Neutrophil (primary cell): ENCODE measurements at regions not wholly inside any gene's neighbourhood (a gene's known extent, or its start where the extent isn't known, plus 50 kb on each side); places are given as distances from the start of the nearest gene placed in this dataset.

ENCODE experiments used
- H3K27ac ChIP-seq: fragments of 200-600 bp; sonication (generic); 2 replicates; pipeline ENCODE4 v1.5.1; 2016; ENCODE audit warnings: mild to moderate bottlenecking, moderate library complexity
- H3K27me3 ChIP-seq: fragments of 200-600 bp; sonication (generic); 2 replicates; pipeline ENCODE4 v1.6.0; 2016; ENCODE audit warnings: mild to moderate bottlenecking
- H3K36me3 ChIP-seq: fragments of 200-600 bp; sonication (generic); 2 replicates; pipeline ENCODE4 v1.5.1; 2017
- H3K4me1 ChIP-seq, 2 experiments: fragments of 200-600 bp in 1 of 2; sonication (generic) in 1 of 2; 1 replicate in 1 of 2; 2 replicates in 1 of 2; pipeline versions ENCODE4 v1.5.1 to v1.6.1; 2013 to 2016; ENCODE audit warnings: low read depth in 1 of 2, low read length in 1 of 2, mild to moderate bottlenecking in 1 of 2, moderate library complexity in 1 of 2; ENCODE audit not compliant: control insufficient read depth in 1 of 2, insufficient read depth in 1 of 2
- H3K4me3 ChIP-seq, 2 experiments: fragments of 200-600 bp in 1 of 2; sonication (generic) in 1 of 2; 1 replicate in 1 of 2; 2 replicates in 1 of 2; pipeline ENCODE4 v1.5.1; 2013 to 2016; ENCODE audit warnings: low read depth in 1 of 2, low read length in 1 of 2, mild to moderate bottlenecking in 1 of 2, moderate library complexity in 1 of 2
- H3K9me3 ChIP-seq: fragments of 200-600 bp; sonication (generic); 2 replicates; pipeline ENCODE4 v1.5.1; 2016
- TF ChIP-seq, protein P1 (sequence below): fragments of 200-600 bp; sonication (generic); IDR thresholded peaks from 2 replicates; pipeline ENCODE4 v1.5.1; 2016; ENCODE audit warnings: antibody characterized with exemption

DNA sequence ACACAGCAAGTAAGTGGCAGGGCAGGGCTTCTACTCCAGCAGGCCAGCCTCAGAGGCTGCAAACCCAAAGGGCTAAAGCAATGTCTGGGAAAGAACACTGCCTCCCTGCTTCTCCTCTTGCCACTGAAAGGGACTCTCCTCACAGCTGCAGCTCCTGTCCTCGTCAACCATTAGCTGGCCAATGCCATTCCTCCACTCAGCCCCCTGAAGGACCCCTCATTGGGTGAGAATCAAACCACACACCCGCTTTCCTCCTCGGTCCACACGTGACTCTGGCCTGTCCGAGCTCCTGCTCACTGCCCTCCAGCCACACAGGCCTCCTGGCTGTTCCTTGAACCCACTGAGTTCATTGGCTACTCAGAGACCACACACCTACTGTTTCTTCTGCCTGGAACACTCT is 253.7 kb upstream of the TLE3 start:
- Histone ChIP-seq H3K4me1 (peaks cover 37 to 38% of the 10 kb centered on the region in 2 experiments), H3K9me3 (no peaks in the 10 kb centered on the region), H3K4me3 (no peak overlapping the region), H3K27me3 (no peaks in the 10 kb centered on the region), H3K36me3 (no peaks in the 10 kb centered on the region), H3K27ac (no peak overlapping the region)
- TF ChIP-seq, protein P1, sequence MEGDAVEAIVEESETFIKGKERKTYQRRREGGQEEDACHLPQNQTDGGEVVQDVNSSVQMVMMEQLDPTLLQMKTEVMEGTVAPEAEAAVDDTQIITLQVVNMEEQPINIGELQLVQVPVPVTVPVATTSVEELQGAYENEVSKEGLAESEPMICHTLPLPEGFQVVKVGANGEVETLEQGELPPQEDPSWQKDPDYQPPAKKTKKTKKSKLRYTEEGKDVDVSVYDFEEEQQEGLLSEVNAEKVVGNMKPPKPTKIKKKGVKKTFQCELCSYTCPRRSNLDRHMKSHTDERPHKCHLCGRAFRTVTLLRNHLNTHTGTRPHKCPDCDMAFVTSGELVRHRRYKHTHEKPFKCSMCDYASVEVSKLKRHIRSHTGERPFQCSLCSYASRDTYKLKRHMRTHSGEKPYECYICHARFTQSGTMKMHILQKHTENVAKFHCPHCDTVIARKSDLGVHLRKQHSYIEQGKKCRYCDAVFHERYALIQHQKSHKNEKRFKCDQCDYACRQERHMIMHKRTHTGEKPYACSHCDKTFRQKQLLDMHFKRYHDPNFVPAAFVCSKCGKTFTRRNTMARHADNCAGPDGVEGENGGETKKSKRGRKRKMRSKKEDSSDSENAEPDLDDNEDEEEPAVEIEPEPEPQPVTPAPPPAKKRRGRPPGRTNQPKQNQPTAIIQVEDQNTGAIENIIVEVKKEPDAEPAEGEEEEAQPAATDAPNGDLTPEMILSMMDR, result no peak

DNA sequence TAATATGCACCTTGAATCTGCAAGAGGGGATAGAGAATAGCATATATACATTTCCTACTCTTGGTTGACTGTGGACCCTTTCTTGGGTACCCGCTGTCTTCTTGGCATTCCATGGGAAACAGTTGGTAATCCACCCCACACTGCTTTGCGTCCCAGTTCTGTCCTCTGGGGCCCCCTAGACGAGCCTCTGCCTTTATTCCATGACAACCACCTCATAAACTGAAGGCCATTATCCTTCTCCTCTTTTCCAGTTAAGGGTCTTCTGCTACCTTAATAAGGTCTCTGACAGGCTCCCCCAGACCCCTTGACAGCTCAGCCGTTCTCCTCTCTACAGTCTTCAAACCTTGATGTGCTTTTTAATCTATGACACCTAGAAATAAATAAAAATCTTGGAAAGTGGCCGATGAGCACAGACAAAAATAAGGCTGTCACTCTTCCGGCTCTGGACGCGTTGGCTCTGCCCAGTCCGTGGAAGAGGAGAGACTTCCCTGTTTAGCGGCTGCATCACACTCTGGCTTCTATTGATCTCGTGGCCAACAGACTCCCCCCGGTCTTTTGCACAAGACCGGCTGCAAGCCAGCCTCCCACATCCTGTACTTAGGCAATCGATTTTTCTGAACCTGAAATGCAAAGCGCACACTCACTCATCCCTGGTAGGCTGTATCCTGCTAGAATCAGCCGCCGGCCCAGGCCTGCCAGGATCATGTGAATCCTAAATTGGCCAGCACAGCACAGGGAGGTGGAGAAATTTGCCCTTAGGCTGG is 251.0 kb upstream of the TLE3 start:
- TF ChIP-seq, protein P1, result no peak
- H3K4me1 ChIP-seq, result peaks cover 34 to 37% of the 10 kb centered on the region in 2 experiments

DNA sequence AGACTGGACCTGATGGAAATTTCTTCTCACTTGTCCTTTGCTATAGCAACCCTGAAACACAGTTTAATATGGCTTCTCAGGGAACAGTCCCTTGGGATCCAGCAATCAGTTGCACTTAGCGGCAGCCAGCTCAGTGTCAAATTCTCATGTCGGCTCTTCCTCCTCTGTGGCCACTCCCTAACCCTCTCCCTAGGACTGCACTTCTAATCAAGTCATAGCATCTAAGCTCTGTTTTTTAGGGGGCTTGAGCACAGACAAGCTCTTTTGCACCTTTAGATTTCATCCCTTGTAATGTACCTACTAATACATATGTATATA is 250.5 kb upstream of the TLE3 start:
- Histone ChIP-seq H3K27ac (peak overlapping the region; percentile 73), H3K36me3 (no peaks in the 10 kb centered on the region), H3K4me3 (no peak overlapping the region), H3K4me1 (peaks cover 34 to 37% of the 10 kb centered on the region in 2 experiments), H3K9me3 (no peaks in the 10 kb centered on the region), H3K27me3 (no peaks in the 10 kb centered on the region)
- TF ChIP-seq, protein P1, result no peak

More for the DNA sequence above, 251.0 kb upstream of the TLE3 start:
- no peaks in the 10 kb centered on the region for H3K36me3 ChIP-seq
- no peaks in the 10 kb centered on the region for H3K27me3 ChIP-seq
- peak overlapping the region; percentile 73 for H3K27ac ChIP-seq
- H3K9me3 ChIP-seq, result no peaks in the 10 kb centered on the region
- H3K4me3 ChIP-seq, result peak overlapping the region; percentile 4 to 29

DNA sequence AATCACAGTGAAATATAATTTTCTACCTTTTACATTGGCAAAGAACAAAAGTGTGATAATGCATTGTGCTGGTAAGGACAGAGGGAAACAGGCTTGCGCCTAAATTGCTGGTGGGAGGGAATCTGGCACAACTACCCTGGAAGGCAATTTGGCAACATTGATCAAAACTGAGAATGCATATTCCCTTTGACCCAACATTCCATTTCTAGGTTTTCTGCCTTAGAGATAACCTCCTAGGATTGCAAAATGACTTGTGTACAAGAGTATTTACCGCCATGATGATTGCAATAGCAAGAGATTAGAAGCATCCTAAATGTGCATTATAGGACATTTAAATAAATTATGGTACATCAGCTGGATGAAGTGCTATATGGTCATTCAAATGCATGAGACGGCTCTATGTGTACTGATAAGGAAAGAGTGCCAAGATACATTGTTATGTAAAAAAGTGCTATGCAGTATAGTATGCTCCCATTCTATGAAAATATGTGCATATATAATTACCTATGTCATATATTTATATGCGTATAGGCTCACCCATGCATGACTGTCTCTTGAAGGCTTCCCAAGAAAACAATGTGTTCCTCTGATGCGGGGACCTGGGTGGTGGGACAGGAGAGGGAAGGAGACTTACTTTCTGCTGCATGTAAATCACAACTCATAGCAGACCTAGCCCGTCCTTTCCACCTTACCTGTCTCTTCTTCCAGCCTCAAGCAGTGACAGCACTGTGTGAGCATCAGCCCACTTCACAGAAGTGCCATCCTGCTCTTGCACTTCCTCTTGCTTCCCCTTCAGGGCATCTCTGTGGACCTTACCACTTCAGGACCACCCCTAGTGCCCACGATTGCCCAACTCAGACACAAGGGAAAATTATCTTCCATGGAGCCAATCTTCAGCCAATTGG is 249.9 kb upstream of the TLE3 start:
- H3K27me3 ChIP-seq, result no peaks in the 10 kb centered on the region
- no peaks in the 10 kb centered on the region for H3K9me3 ChIP-seq
- peaks cover 31 to 34% of the 10 kb centered on the region in 2 experiments for H3K4me1 ChIP-seq
- H3K27ac ChIP-seq, result no peak overlapping the region
- H3K36me3 ChIP-seq, result no peaks in the 10 kb centered on the region
- no peak overlapping the region for H3K4me3 ChIP-seq
- TF ChIP-seq, protein P1, result no peak

DNA sequence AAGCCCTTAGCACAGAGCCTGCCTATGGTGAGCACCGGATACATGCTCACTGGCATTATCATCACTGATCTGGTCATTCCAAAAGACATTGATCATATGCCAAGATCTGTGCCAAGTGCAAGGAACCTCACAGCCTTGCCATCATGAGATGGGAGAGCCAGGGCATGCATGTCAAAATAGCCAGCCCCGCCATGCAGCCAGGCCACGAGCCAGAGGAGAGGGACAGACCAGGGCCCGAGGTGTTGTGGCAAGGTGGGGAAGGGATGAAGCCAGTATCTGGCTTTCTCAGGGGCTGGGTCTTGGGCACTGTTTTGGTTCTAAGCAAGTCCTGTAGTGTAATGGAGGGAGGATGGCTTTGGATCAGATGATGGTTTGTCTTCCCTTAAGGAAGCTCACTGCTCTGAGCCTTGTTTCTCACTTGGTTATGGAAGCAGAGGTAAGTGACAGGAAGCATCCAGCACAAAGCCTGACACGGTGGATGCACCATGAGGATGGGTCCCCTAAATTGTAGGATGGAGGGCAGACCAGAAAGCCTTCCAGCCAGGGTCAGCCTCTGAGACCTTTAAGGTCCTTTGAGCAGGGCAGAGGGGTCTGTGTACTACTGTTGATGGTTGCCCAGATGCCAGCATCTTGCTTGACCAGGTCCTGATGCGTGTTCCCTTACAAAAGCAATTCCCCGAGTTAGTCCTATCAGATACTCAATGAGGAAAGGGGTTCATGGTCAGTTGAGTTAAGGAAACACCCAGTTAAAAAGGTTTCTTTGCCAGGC is 247.7 kb upstream of the TLE3 start:
- peaks cover 23 to 32% of the 10 kb centered on the region in 2 experiments for H3K4me1 ChIP-seq
- TF ChIP-seq, protein P1, result no peak
- no peaks in the 10 kb centered on the region for H3K27me3 ChIP-seq
- no peaks in the 10 kb centered on the region for H3K9me3 ChIP-seq
- H3K4me3 ChIP-seq, result no peak overlapping the region
- no peaks in the 10 kb centered on the region for H3K36me3 ChIP-seq
- no peak overlapping the region for H3K27ac ChIP-seq
